ENCODE measurements at regions not wholly inside any gene's neighbourhood (a gene's known extent, or its start where the extent isn't known, plus 50 kb on each side); places are given as distances from the start of the nearest gene placed in this dataset.

GRCh38 chr11:39678996-39679395, 1780.5 kb downstream of the LRRC4C start:
- Mint-ChIP-seq H3K27ac (no peak overlapping the region), H3K4me3 (no peak overlapping the region), H3K4me1 (peaks cover 2% of the 10 kb centered on the region), H3K9me3 (peaks cover 13% of the 10 kb centered on the region), H3K27me3 (ENCODE audit: low read depth) (no peaks in the 10 kb centered on the region), H3K36me3 (peaks cover 4% of the 10 kb centered on the region)
- DNase-seq (ENCODE audit: low spot score in 2 of 2, unreplicated experiment in 2 of 2) = no peak
- TF ChIP-seq CTCF (IDR thresholded peaks at IDR 0.05; ENCODE audit: unreplicated experiment) = no peak

GRCh38 chr11:39675171-39675570, 1784.3 kb downstream of the LRRC4C start:
- H3K36me3 Mint-ChIP-seq = peaks cover 3% of the 10 kb centered on the region
- H3K4me3 Mint-ChIP-seq = no peak overlapping the region
- peaks cover 4% of the 10 kb centered on the region for H3K9me3 Mint-ChIP-seq
- no peak for DNase-seq (ENCODE audit: low spot score in 2 of 2, unreplicated experiment in 2 of 2)
- H3K27me3 Mint-ChIP-seq (ENCODE audit: low read depth) = no peaks in the 10 kb centered on the region
- peaks cover 2% of the 10 kb centered on the region for H3K4me1 Mint-ChIP-seq
- no peak overlapping the region for H3K27ac Mint-ChIP-seq
- TF ChIP-seq CTCF (IDR thresholded peaks at IDR 0.05; ENCODE audit: unreplicated experiment) = no peak

GRCh38 chr11:39674761-39675160, 1784.7 kb downstream of the LRRC4C start:
- Mint-ChIP-seq H3K4me1 (peaks cover 2% of the 10 kb centered on the region), H3K9me3 (no peaks in the 10 kb centered on the region), H3K36me3 (no peaks in the 10 kb centered on the region), H3K27me3 (ENCODE audit: low read depth) (no peaks in the 10 kb centered on the region), H3K4me3 (no peak overlapping the region), H3K27ac (no peak overlapping the region)
- TF ChIP-seq CTCF (IDR thresholded peaks at IDR 0.05; ENCODE audit: unreplicated experiment) = no peak
- DNase-seq (ENCODE audit: low spot score in 2 of 2, unreplicated experiment in 2 of 2) = no peak

- Mint-ChIP-seq H3K4me3 (no peak overlapping the region), H3K27me3 (ENCODE audit: low read depth) (no peaks in the 10 kb centered on the region), H3K27ac (no peak overlapping the region), H3K4me1 (peaks cover 2% of the 10 kb centered on the region), H3K9me3 (no peaks in the 10 kb centered on the region), H3K36me3 (no peaks in the 10 kb centered on the region)
- no peak for DNase-seq (ENCODE audit: low spot score in 2 of 2, unreplicated experiment in 2 of 2)
- no peak for TF ChIP-seq CTCF (IDR thresholded peaks at IDR 0.05; ENCODE audit: unreplicated experiment)
These were observed 1785.4 kb downstream of the LRRC4C start for GRCh38 chr11:39674024-39674423.

- H3K4me3 Mint-ChIP-seq = no peak overlapping the region
- H3K36me3 Mint-ChIP-seq = no peaks in the 10 kb centered on the region
- H3K27me3 Mint-ChIP-seq (ENCODE audit: low read depth) = no peaks in the 10 kb centered on the region
- peaks cover 11% of the 10 kb centered on the region for H3K9me3 Mint-ChIP-seq
- no peak overlapping the region for H3K27ac Mint-ChIP-seq
- no peak for TF ChIP-seq CTCF (IDR thresholded peaks at IDR 0.05; ENCODE audit: unreplicated experiment)
- no peak for DNase-seq (ENCODE audit: low spot score in 2 of 2, unreplicated experiment in 2 of 2)
- H3K4me1 Mint-ChIP-seq = peaks cover 2% of the 10 kb centered on the region
These were observed 1790.8 kb downstream of the LRRC4C start for GRCh38 chr11:39668640-39669039.

- no peaks in the 10 kb centered on the region for H3K27me3 Mint-ChIP-seq (ENCODE audit: low read depth)
- H3K36me3 Mint-ChIP-seq = peaks cover 3% of the 10 kb centered on the region
- no peak overlapping the region for H3K27ac Mint-ChIP-seq
- TF ChIP-seq CTCF (IDR thresholded peaks at IDR 0.05; ENCODE audit: unreplicated experiment) = no peak
- no peak overlapping the region for H3K4me3 Mint-ChIP-seq
- H3K4me1 Mint-ChIP-seq = peaks cover 2% of the 10 kb centered on the region
- H3K9me3 Mint-ChIP-seq = peaks cover 23% of the 10 kb centered on the region
- DNase-seq (ENCODE audit: low spot score in 2 of 2, unreplicated experiment in 2 of 2) = no peak
These were observed 1795.4 kb downstream of the LRRC4C start for GRCh38 chr11:39664023-39664422.
